GM21576 (cell line): ENCODE measurements at regions not wholly inside any gene's neighbourhood (a gene's known extent, or its start where the extent isn't known, plus 50 kb on each side); places are given as distances from the start of the nearest gene placed in this dataset.

Source experiments
- ATAC-seq: cut with Tn5 transposase; IDR thresholded peaks from one replicate; pipeline ENCODE4 v1.9.1; 2021; ENCODE audit warnings: mild to moderate bottlenecking, moderate library complexity; ENCODE audit not compliant: unreplicated experiment

DNA sequence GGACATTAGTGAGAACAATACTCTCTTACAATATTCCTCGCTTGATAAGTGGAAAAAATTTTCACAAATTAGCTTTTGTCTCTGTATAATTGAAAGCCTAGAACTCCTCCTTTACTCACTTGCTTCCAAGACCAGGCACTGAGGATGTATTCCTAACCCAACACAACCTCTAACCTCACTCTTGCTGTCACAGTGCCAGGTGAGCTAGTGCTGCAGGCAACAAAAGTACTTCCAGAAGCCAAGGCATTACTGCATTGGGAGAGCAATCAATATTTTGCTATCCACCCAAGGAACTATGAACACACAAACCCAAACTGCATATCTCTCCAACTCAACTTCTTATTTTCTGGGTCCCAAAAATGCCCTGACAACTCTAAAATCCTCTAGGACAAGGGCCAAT is 1081.0 kb downstream of the VRK1 start:
- ATAC-seq = no peak

DNA sequence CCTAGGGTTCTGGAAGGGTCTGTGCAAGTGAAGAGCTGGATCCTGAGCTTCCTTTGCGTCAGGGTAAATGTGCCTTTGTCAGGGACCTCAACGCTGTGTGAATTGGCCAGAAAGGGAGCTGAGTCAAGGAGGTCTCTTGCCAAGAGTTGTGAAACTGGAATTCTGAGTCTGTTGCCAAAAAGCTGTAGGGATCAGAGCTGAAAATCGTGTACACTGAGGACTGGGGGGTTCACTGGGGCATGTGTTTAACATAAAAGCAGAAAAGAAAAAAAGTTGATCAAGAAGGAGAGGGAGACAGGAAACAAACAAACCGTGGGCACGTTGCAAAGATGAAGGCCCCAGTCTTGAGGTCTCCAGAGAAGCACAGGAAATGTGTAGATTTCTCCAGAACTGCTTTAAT is 1081.5 kb downstream of the VRK1 start:
- no peak for ATAC-seq

- ATAC-seq = no peak
Measured at GRCh38 chr14:97887690-97888089, 1090.5 kb downstream of the VRK1 start.

- ATAC-seq = no peak
Measured at GRCh38 chr14:97888331-97888730, 1091.1 kb downstream of the VRK1 start.

- no peak for ATAC-seq
Measured at GRCh38 chr14:97891515-97891914, 1094.3 kb downstream of the VRK1 start.

DNA sequence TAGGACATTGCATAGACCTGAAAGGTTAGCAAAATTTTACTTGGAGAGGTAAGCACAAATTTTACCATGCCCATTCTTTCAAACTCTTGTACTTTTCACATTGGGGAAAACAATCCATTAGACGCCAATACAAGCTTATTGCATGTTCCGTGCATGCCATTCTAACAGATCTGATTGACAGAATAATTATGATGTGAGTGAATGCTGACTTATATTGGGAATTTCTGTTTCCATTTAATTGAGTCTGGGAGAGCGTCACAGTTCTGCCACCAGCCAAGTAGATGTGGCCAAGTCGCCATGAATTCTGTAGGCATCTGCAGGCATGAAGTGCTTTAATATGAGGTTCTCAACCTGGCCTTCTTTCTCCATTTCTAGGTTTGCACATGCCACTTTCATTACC is 1097.4 kb downstream of the VRK1 start:
- ATAC-seq = no peak

GRCh38 chr14:97900196-97900854 is 1103.1 kb downstream of the VRK1 start:
- ATAC-seq = no peak

DNA sequence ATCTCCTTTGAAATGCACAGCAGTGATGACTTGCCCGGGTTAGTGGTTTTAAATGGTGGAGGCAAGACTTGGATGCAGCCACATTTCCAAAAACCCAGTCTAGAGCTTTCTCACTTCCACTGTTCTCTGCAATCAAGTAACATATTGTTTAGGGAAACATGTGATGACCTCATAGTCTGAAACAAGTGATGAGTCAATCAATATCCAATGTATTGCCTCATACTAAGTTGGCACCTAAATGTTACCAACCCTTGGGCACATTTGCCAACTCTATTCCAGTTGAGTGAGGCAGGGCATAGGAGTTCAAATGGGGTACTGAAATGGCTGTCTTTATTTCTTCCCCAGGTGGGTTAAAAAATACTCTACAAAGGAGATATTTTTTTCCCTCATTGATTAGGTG is 1105.4 kb downstream of the VRK1 start:
- ATAC-seq = no peak

- ATAC-seq = no peak
Measured at GRCh38 chr14:97903821-97904220, 1106.6 kb downstream of the VRK1 start.

DNA sequence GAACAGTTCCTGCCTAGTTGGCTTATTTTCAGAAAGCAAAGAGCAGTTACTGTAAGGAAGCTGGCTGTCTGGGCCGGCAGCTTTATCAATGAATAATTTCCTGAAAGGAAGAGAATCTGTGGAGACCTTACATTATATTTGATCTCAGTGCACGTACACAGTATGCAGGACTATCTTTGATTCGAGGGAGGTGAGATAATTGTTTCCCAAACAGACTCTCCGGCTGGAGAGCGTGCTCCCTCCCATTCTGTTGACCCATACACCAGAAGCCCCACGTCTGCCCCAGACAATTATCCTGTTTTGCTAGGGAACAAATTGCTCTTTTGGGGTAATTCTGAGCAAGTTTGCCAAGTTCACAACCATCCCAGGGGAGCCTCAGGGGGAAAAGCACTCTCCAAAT is 1115.0 kb downstream of the VRK1 start:
- no peak for ATAC-seq

DNA sequence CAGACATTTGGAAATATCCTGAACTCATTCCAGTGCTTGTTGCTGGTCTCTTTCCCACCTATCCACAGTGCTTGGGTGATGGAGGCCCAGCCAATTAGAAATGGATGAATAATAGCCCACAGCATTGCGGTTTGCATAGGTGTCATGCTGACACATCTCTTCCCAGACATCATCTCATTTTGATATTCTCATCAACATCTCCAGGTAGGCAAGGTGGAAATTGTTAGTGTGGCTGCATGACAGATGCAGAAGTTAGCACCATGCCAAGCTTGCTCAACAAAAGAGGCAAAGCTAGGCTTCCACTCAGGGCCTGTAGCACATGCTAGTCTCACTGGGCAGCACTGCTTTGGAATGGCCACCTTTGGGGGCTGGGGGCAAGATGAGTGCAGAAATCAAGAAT is 1118.9 kb downstream of the VRK1 start:
- no peak for ATAC-seq

DNA sequence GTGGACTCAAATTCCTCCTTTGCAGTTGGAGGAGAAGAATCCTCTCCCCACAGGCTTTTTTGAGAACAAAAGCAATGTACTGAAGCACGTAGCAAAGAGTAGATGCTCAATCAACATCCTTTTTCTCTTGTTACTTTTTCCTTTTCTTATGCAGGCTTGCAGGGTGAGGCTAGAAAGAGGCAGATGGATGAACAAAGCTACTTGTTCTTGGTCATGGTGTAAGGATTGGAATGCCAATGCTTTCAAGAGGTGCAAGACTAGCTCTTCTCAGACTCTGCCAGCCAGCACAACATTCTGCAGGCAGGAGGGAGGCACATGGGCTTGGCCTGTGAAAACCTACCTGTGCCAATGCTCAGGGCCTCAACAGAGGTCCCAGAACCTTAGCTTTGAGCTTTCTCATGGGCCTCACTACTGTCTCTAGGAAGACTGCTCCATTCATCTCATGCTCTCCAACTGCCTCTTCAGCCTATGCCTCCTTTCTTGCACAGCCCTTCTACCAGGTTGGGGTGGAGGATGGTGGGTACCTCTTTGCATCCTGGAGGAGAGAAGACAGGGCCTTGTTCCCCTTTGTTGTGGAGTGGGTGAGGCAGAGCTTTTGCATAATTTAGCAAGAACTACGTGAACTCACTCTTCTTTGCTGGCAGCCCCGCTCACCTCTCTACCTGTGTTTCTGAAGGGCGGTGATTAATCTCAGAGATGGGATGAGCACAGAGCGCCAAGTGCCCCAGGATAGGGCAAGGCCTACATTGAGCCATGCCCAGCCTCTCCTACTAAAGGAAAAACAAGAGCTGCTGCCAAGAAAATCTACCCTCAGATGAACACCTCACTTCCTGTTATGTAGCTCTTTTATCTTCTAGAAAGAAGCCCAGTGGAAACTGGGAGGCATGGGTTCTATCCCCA is 1119.7 kb downstream of the VRK1 start:
- no peak for ATAC-seq

DNA sequence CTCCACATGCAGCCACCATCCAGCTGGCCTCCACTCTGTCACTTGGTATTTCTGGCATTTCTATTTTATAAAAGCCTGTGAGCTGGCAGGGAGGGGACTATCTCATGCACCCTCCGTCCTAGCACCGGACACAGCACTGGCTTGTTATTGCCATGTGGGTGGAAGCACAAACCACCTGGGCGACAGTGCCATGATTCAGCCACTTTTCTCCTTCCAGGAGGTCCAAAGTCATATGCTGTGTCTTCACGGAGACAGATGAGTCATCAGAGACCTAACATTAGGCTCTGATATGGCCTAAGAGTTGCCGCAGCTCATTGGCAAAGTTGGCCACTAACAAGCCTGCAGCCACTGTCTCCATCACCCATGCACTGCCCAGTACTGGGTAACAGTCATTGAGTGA is 1123.0 kb downstream of the VRK1 start:
- ATAC-seq = no peak

- no peak for ATAC-seq
Measured at GRCh38 chr14:97921296-97921695, 1124.1 kb downstream of the VRK1 start.

- no peak for ATAC-seq
Measured at GRCh38 chr14:97924922-97925613, 1127.9 kb downstream of the VRK1 start.

GRCh38 chr14:97930166-97930565 is 1133.0 kb downstream of the VRK1 start:
- no peak for ATAC-seq

- no peak for ATAC-seq
Measured at GRCh38 chr14:97931273-97931672, 1134.1 kb downstream of the VRK1 start.

DNA sequence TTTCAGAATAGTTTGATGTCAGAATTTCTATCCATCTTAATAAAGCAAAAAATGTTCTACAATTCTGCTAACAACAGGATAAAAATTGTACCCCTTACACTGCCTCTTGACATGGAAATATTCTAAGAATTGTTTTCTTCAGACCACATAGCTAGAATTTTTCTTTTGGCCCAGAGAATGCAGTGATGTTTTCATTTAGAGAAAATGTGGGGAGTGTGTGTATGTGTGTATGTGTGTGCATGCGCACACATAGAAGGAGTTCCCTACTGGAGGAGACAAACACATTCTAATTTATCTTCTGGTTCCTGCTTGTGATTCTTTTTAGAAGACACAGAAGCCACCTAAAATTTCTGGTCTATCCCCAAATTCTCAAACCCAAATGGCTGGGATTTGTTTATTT is 1145.7 kb downstream of the VRK1 start:
- ATAC-seq = no peak

- ATAC-seq = no peak
Measured at GRCh38 chr14:97943619-97944018, 1146.4 kb downstream of the VRK1 start.

DNA sequence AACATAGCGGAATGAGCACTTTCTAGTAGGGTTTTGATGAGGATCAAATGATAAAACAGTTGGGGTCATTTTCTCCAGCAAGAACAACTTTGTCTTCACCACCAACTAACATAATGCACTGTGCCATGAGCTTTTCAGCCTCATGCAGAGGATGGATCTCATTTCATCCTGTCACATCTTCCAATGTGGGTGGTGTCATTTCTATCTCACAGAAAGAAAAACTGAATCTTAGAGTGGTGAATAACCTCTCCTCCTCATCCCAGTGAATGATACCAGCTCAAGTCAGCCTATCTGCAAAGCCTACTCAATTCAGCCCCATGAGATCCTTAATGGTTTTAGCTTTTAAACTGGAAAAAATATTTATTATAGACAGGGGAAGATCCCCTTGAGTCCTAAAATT is 1147.2 kb downstream of the VRK1 start:
- ATAC-seq = no peak

DNA sequence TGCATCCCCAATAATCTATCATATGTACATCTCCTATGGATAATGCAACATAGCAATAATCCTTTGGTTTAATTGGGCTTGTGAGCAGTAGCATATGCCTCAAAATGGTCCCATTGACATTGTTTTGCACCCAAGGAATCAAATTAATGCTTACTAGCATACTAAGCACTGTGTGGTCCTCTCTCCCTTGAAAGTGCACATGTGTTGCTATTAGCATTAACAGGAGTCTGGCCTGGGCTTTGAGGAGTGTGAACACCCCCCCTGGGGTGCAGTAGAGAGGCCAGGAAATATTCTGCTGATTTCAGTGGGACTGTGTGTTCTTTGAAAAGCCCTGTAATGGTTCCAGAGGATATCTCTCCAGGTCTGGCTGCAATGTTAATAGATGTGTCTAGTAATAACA is 1148.4 kb downstream of the VRK1 start:
- ATAC-seq = no peak

DNA sequence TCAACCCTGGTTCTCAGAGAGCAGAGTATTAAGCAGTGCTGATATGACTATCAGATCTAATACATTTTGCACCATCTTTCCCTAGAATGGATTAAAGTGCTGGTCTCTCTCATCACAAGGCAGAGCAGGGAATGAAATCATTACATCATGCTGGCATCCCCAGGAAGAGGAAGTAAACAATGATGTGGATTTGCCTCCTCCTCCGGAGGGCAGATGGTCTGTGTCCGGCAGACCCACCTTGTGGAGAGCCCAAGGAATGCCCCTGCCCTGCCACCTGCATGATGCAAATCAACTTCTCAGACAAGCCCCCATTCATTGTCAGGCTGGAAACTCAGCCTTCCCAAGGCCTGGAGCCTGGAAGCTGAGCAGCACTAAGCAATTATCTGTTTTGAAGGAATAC is 1149.1 kb downstream of the VRK1 start:
- no peak for ATAC-seq
